Fibroblast of lung (primary cell): ENCODE measurements at regions not wholly inside any gene's neighbourhood (a gene's known extent, or its start where the extent isn't known, plus 50 kb on each side); places are given as distances from the start of the nearest gene placed in this dataset.

ENCODE experiments used
- DNase-seq, 2 donors: peaks; one replicate each; pipeline versions ENCODE4 v3.0.0 to v3.0.0-alpha.2; 2010; ENCODE audit warnings: low read depth in 2 of 2
- H2AFZ ChIP-seq: 2 replicates; pipeline ENCODE4 v1.5.1; 2012; ENCODE audit warnings: low read length, control low read depth, inconsistent platforms
- H3K27ac ChIP-seq: 2 replicates; pipeline ENCODE4 v1.5.1; 2011; ENCODE audit warnings: low read length, control low read depth; ENCODE audit not compliant: insufficient read depth
- H3K27me3 ChIP-seq: 2 replicates; pipeline ENCODE4 v1.5.1; 2011; ENCODE audit warnings: mild to moderate bottlenecking, low read length; ENCODE audit not compliant: control insufficient read depth, insufficient read depth
- H3K36me3 ChIP-seq: 2 replicates; pipeline ENCODE4 v1.5.1; 2011; ENCODE audit warnings: low read length; ENCODE audit not compliant: control insufficient read depth, insufficient read depth
- H3K4me1 ChIP-seq: 2 replicates; pipeline ENCODE4 v1.5.1; 2011; ENCODE audit warnings: low read length; ENCODE audit not compliant: control insufficient read depth, insufficient read depth; ENCODE audit errors: extremely low read depth
- H3K4me2 ChIP-seq: 2 replicates; pipeline ENCODE4 v1.5.1; 2011; ENCODE audit warnings: low read length, control low read depth; ENCODE audit not compliant: insufficient read depth; ENCODE audit errors: extremely low read depth
- H3K4me3 ChIP-seq, 4 experiments: fragments of 200-600 bp in 1 of 4; sonication (generic) in 1 of 4; replicated peaks in 1 of 4; 2 replicates each; pipeline ENCODE4 v1.5.1; 2011 to 2016; ENCODE audit warnings: low read length in 4 of 4, low read depth in 3 of 4, mild to moderate bottlenecking in 3 of 4, control low read depth in 2 of 4, inconsistent platforms in 1 of 4, mixed read lengths in 1 of 4; ENCODE audit not compliant: insufficient read depth in 1 of 4; ENCODE audit errors: control extremely low read depth in 1 of 4
- H3K79me2 ChIP-seq: 2 replicates; pipeline ENCODE4 v1.5.1; 2012; ENCODE audit warnings: mild to moderate bottlenecking, low read length, inconsistent platforms; ENCODE audit not compliant: control insufficient read depth, insufficient read depth
- H3K9ac ChIP-seq: 2 replicates; pipeline ENCODE4 v1.5.1; 2011; ENCODE audit warnings: mild to moderate bottlenecking, low read length, control low read depth; ENCODE audit not compliant: insufficient read depth
- H3K9me3 ChIP-seq: 2 replicates; pipeline ENCODE4 v1.5.1; 2012; ENCODE audit warnings: low read depth, low read length; ENCODE audit not compliant: control insufficient read depth, insufficient read depth
- H4K20me1 ChIP-seq: 2 replicates; pipeline ENCODE4 v1.5.1; 2011; ENCODE audit warnings: low read length; ENCODE audit not compliant: control insufficient read depth, insufficient read depth; ENCODE audit errors: extremely low read depth
- EZH2 ChIP-seq: IDR thresholded peaks from 2 replicates; pipeline ENCODE4 v1.5.1; 2012; ENCODE audit warnings: low read length, control low read depth, mild to moderate bottlenecking; ENCODE audit errors: missing control alignments
- TF ChIP-seq, protein P1 (sequence below), 2 donors: IDR thresholded peaks in 1 of 2; conservative IDR thresholded peaks in 1 of 2; 1 replicate in 1 of 2; 2 replicates in 1 of 2; pipeline ENCODE4 v1.5.1; 2011 to 2012; ENCODE audit warnings: low read length in 2 of 2, control low read depth in 1 of 2, inconsistent platforms in 1 of 2, low read depth in 1 of 2, mild to moderate bottlenecking in 1 of 2

DNA sequence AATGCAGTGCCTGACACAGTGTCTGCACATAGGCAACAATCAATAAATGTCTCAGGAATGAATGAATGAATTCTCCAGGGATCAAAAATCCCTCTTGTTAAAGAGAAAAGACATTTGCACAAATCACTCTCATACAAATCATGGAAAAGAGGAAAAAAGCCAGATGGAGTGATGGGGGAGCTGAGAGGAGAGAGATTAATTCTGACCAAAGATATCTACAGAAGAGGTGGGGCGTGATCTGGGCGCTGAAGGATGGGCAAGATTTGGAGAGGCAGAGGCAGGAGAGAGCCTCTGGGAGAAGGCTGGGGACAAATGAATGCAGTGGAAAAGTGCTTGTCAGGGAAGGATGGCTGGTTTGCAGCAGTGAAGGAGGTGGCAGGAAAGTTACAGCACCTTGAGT, 142.9 kb upstream of the BACH2 start:
- Histone ChIP-seq H3K27ac (no peak overlapping the region), H2AFZ (no peak overlapping the region), H3K9me3 (no peaks in the 10 kb centered on the region), H3K4me2 (no peak overlapping the region), H3K4me1 (no peaks in the 10 kb centered on the region), H3K79me2 (no peaks in the 10 kb centered on the region), H3K9ac (no peak overlapping the region), H4K20me1 (no peaks in the 10 kb centered on the region), H3K27me3 (peaks cover 6% of the 10 kb centered on the region), H3K36me3 (no peaks in the 10 kb centered on the region), H3K4me3 (no peak overlapping the region)
- DNase-seq: no peak
- TF ChIP-seq, protein P1, sequence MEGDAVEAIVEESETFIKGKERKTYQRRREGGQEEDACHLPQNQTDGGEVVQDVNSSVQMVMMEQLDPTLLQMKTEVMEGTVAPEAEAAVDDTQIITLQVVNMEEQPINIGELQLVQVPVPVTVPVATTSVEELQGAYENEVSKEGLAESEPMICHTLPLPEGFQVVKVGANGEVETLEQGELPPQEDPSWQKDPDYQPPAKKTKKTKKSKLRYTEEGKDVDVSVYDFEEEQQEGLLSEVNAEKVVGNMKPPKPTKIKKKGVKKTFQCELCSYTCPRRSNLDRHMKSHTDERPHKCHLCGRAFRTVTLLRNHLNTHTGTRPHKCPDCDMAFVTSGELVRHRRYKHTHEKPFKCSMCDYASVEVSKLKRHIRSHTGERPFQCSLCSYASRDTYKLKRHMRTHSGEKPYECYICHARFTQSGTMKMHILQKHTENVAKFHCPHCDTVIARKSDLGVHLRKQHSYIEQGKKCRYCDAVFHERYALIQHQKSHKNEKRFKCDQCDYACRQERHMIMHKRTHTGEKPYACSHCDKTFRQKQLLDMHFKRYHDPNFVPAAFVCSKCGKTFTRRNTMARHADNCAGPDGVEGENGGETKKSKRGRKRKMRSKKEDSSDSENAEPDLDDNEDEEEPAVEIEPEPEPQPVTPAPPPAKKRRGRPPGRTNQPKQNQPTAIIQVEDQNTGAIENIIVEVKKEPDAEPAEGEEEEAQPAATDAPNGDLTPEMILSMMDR (conservative IDR thresholded peaks at IDR 0.05 in 1 of 2, IDR thresholded peaks at IDR 0.05 in 1 of 2; ENCODE audit: low read depth in 1 of 2, low read length in 2 of 2): no peak
- TF ChIP-seq EZH2: no peak

DNA sequence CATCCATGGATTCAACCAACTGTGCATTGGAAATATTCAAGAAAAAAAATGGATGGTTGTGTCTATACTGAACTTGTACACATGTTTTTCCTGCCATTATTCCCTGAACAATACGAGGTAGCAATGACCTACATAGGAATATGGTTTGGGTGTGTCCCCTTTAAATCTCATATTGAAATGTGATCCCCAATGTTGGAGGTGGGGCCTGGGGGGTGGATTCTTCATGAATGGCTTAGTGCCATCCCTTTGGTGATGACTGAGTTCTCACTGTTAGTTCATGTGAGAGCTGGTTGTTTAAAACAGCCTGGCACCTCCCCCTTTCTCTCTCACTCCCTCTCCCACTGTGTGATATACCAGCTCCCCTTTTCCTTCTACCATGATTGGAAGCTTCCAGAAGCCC, 139.8 kb upstream of the BACH2 start:
- no peaks in the 10 kb centered on the region for H3K36me3 ChIP-seq
- H2AFZ ChIP-seq: no peak overlapping the region
- H4K20me1 ChIP-seq: no peaks in the 10 kb centered on the region
- H3K4me2 ChIP-seq: no peak overlapping the region
- no peak overlapping the region for H3K27ac ChIP-seq
- DNase-seq: no peak
- no peak overlapping the region for H3K4me3 ChIP-seq
- H3K27me3 ChIP-seq: peaks cover 6% of the 10 kb centered on the region
- no peaks in the 10 kb centered on the region for H3K79me2 ChIP-seq
- H3K9me3 ChIP-seq: no peaks in the 10 kb centered on the region
- TF ChIP-seq, protein P1 (conservative IDR thresholded peaks at IDR 0.05 in 1 of 2, IDR thresholded peaks at IDR 0.05 in 1 of 2; ENCODE audit: low read depth in 1 of 2, low read length in 2 of 2): no peak
- TF ChIP-seq EZH2: no peak
- no peaks in the 10 kb centered on the region for H3K4me1 ChIP-seq
- no peak overlapping the region for H3K9ac ChIP-seq

DNA sequence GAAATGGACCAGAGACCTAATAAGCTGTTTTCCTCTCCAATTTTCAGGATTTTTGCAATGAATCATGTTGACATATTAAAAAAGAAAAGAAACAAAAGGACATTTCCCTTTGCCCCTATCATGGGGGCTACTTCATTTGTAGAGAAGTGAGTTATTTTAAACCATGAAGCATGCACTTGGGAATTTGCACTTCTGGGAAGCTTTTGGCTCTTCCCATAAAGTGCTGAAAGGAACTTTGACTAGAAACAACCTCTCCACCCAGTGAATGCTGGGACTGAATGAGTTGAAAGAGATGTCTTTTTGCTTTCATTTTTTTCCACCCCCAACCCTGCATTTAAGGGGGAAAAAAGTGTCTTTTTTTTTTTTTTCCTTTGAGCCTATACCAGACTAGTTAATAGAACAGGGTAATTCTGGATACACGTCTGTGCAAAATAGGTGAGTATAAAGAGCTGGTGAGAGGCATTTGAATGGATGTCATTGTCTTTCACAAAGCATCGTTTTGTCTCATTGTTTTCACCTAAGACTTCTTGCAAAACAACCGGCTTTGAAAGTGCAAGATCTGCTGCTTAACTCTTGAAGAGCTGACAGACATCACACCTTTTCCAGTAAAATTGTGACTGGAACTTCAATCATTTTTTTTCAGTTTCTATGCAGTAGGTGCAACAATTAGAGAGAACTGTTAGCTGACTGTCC, 138.7 kb upstream of the BACH2 start:
- Histone ChIP-seq H3K9me3 (no peaks in the 10 kb centered on the region), H3K27me3 (peaks cover 2% of the 10 kb centered on the region), H3K9ac (no peak overlapping the region), H3K4me2 (no peak overlapping the region), H2AFZ (no peak overlapping the region), H3K27ac (no peak overlapping the region), H4K20me1 (no peaks in the 10 kb centered on the region), H3K4me3 (no peak overlapping the region), H3K4me1 (no peaks in the 10 kb centered on the region), H3K36me3 (no peaks in the 10 kb centered on the region), H3K79me2 (no peaks in the 10 kb centered on the region)
- peak in 1 of 2 donors; percentile 28 for DNase-seq
- no peak for TF ChIP-seq EZH2
- TF ChIP-seq, protein P1 (conservative IDR thresholded peaks at IDR 0.05 in 1 of 2, IDR thresholded peaks at IDR 0.05 in 1 of 2; ENCODE audit: low read depth in 1 of 2, low read length in 2 of 2): no peak
